Epithelial cell of proximal tubule (primary cell): ENCODE measurements at regions not wholly inside any gene's neighbourhood (a gene's known extent, or its start where the extent isn't known, plus 50 kb on each side); places are given as distances from the start of the nearest gene placed in this dataset.

Experiments
- DNase-seq: peaks from one replicate; pipeline ENCODE4 v3.0.0-alpha.2; 2011; ENCODE audit warnings: low read depth
- H3K4me3 ChIP-seq: 2 replicates; pipeline ENCODE4 v1.5.1; 2011; ENCODE audit warnings: low read depth, mild to moderate bottlenecking, low read length
- TF ChIP-seq, protein P1 (sequence below): conservative IDR thresholded peaks from 2 replicates; pipeline ENCODE4 v1.5.1; 2012; ENCODE audit warnings: low read depth, mild to moderate bottlenecking, low read length

DNA sequence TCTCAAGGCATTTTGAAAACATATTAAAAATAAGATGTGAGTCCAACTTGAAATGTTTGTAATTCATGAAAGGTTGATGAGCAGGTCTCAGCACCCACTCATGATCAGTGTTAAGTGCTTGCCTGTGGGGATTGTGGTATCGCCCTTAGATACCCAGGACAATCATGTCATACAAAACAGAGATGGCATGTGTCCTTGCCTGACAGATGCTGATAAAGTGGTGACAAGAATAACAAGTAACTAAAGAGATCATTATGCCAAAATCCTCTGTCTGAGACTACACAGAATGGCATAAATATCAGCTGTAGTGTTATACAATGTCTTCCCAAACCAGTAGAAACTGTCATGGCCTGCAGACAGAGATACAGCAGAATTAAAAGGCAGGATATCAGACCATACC is 930.3 kb downstream of the SUCLG1 start:
- no peak for DNase-seq
- TF ChIP-seq, protein P1, sequence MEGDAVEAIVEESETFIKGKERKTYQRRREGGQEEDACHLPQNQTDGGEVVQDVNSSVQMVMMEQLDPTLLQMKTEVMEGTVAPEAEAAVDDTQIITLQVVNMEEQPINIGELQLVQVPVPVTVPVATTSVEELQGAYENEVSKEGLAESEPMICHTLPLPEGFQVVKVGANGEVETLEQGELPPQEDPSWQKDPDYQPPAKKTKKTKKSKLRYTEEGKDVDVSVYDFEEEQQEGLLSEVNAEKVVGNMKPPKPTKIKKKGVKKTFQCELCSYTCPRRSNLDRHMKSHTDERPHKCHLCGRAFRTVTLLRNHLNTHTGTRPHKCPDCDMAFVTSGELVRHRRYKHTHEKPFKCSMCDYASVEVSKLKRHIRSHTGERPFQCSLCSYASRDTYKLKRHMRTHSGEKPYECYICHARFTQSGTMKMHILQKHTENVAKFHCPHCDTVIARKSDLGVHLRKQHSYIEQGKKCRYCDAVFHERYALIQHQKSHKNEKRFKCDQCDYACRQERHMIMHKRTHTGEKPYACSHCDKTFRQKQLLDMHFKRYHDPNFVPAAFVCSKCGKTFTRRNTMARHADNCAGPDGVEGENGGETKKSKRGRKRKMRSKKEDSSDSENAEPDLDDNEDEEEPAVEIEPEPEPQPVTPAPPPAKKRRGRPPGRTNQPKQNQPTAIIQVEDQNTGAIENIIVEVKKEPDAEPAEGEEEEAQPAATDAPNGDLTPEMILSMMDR: no peak

DNA sequence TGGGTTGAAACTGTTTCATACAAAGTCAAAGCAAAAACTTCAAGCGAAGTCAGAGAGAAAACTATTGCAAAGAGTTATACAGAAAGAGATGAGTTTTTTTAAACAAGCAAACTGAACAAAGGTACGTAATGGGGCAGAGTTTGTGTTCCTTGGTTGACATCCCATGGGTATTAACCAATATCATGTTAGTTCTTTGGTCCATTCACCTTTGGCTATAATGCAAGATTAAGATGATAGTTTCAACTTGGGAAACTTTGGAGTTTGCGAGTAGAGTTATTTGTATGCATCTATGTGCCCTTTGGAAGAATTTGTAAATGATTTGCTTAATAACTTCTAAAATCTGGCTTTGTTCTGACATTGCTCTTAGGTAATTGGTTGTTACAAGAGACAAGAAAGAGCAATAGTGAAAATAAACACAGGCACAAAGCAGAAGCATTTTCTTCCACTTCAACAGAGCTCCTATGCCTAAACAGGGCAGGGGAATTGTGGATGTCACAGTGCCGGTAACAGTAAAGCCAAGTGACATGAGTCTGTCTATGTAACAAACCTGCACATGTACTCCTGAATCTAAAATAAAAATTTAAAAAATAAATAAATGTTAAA is 936.1 kb downstream of the SUCLG1 start:
- H3K4me3 ChIP-seq: no peak overlapping the region
- TF ChIP-seq, protein P1: no peak
- no peak for DNase-seq

More for the DNA sequence above, 930.3 kb downstream of the SUCLG1 start:
- no peak overlapping the region for H3K4me3 ChIP-seq

DNA sequence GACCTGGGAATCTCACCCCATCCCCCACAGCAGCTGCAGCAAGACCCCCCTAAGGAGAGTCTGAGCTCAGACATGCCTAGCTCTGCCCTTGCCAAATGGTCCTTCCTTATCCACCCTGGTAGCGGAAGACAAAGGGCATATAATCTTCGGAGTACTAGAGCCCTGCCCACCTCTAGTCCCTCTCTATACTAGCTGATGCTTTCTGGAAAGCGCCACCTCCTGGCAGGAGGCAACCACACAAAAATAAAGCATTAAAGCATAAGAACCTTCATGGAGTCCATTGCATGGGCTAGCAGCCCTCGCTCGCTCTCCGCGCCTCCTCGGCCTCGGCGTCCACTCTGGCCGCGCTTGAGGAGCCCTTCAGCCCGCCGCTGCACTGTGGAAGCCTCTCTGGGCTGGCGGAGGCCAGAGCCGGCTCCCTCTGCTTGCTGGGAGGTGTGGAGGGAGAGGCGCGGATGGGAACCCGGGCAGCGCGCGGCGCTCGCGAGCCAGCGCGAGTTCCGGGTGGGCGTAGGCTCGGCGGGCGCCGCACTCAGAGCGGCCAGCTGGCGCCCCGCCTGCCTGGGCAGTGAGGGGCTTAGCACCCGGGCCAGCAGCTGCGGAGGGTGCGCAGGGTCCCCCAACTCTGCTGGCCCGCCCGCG is 941.2 kb downstream of the SUCLG1 start:
- TF ChIP-seq, protein P1: no peak
- no peak for DNase-seq
- H3K4me3 ChIP-seq: no peak overlapping the region

DNA sequence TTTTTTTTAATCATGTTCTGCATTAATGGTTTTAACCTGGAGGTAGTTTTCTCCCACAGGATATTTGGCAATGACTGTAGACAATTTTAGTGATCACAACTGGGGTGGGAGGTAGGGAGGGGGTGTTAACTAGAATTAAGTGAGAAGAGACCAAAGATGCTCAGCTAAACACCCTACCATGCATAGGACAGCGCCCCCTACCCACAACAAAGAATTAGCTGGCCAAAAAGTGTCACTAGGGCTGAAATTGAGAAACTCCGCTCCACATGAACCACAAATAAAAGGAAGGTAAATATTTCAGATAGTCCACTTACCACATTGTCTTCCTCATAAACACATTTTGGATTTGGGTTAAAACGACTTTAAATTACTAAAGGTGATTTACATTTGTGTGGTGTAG is 942.6 kb downstream of the SUCLG1 start:
- TF ChIP-seq, protein P1: no peak
- no peak overlapping the region for H3K4me3 ChIP-seq
- DNase-seq: no peak

DNA sequence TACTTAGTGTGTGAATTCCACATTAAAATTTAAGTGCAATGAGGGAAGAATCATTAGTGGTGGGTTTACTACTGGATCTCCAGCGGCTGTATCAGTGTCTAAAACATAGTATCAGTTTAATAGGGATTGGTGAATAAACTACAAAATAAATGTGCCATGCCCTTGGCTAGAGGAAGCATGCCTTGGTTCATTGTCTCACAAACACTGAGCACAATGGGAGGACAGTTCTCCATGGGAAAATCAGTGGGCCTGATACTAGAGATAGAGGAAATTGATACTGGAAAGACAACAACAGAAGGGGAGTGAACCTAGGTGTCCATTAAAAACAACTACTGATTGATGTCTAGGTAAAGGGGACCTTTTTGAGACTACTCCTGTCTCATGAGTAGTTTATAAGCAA is 971.6 kb downstream of the SUCLG1 start:
- no peak overlapping the region for H3K4me3 ChIP-seq
- DNase-seq: no peak
- TF ChIP-seq, protein P1: no peak

DNA sequence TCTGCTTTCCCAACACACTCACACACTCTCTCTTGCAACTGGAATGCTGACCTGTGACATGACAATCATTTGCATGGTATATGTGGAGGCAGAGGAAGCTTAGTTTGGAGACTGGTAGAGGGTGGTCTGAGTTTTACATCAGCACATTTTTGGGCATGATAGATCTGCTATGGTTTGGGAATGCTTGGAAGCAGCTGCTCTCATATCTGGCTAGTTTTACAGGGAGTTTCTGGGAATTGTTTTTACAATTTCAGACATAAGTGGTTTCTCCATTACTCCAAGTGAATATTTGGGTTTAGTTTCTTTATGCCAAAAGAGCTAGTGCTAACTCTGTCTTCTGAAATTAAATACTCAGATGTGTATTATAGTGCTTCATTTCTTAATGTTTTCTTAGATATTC is 977.6 kb downstream of the SUCLG1 start:
- TF ChIP-seq, protein P1: no peak
- no peak for DNase-seq
- H3K4me3 ChIP-seq: no peak overlapping the region

DNA sequence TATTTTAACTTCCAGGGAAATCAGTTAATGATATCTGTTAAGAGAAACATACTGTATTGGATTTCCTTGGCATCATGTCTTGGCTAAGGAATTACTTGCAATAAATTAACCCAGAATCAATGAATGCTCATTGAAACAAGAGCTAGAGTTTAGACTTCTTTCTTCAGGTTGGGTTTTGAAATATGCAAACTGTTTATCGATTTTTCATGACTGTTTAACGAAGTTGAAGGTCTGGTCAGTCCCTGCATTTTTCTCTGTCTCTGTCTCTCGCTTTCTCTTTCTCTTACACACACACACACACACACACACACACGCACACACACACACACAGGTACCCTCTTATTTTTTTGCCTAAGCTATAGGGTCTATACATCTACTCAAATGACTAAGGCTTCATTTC is 981.0 kb downstream of the SUCLG1 start:
- no peak for DNase-seq
- no peak overlapping the region for H3K4me3 ChIP-seq
- TF ChIP-seq, protein P1: no peak
